ENCODE measurements at regions not wholly inside any gene's neighbourhood (a gene's known extent, or its start where the extent isn't known, plus 50 kb on each side); places are given as distances from the start of the nearest gene placed in this dataset.
"Not testable (repeated sequence)": the region's sequence is repeated elsewhere in the genome, so short reads cannot be mapped to it uniquely, and the experiment has no call there.

DNA sequence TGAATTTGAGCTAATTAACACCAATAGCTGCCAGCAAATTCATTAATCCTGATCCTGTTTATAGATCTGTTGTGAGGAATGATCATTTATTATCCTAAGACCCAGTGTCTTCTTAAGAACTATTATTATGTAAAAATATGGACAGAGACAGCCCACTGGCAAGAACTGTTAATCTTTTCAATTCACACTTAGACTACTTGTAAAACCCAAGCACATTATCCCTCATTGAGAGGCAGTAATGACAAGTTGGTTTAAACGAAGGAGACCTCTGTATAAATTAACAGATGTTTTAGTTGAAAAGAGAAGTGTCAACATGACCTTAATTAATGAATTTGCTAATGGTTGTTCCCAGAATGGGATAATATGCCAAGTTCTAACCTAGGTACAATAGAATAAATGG, 270.3 kb upstream of the IZUMO3 start:
- no peaks in the 10 kb centered on the region for H3K36me3 Mint-ChIP-seq (ENCODE audit: low read depth)
- no peak for DNase-seq
- no peak overlapping the region for H3K4me3 Mint-ChIP-seq
- H3K27me3 Mint-ChIP-seq (ENCODE audit: low read depth, poor library complexity) = no peaks in the 10 kb centered on the region
- H3K9me3 Mint-ChIP-seq = no peaks in the 10 kb centered on the region
- peaks cover 5% of the 10 kb centered on the region for H3K4me1 Mint-ChIP-seq
- TF ChIP-seq, protein P1, sequence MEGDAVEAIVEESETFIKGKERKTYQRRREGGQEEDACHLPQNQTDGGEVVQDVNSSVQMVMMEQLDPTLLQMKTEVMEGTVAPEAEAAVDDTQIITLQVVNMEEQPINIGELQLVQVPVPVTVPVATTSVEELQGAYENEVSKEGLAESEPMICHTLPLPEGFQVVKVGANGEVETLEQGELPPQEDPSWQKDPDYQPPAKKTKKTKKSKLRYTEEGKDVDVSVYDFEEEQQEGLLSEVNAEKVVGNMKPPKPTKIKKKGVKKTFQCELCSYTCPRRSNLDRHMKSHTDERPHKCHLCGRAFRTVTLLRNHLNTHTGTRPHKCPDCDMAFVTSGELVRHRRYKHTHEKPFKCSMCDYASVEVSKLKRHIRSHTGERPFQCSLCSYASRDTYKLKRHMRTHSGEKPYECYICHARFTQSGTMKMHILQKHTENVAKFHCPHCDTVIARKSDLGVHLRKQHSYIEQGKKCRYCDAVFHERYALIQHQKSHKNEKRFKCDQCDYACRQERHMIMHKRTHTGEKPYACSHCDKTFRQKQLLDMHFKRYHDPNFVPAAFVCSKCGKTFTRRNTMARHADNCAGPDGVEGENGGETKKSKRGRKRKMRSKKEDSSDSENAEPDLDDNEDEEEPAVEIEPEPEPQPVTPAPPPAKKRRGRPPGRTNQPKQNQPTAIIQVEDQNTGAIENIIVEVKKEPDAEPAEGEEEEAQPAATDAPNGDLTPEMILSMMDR (IDR thresholded peaks at IDR 0.05) = no peak
- no peak overlapping the region for H3K27ac Mint-ChIP-seq

DNA sequence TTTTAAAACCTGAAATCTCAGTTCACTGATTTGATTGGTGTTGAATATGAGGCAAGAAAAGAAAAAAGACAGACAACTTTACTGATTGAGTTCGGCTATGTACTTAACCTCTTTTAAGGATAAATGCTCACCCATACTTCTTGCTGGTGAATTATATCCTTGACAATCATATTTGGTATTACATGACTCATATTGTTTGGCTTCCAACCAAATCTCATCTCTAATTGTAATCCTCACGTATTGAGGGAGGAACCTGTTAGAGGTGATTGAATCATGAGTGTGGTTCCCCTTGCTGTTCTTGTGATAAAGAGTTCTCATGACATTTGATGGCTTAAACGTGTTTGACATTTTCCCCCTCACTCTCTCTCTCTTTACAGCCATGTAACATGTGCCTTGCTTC, 255.6 kb upstream of the IZUMO3 start:
- no peak overlapping the region for H3K27ac Mint-ChIP-seq
- no peaks in the 10 kb centered on the region for H3K9me3 Mint-ChIP-seq
- no peaks in the 10 kb centered on the region for H3K27me3 Mint-ChIP-seq (ENCODE audit: low read depth, poor library complexity)
- H3K36me3 Mint-ChIP-seq (ENCODE audit: low read depth) = no peaks in the 10 kb centered on the region
- TF ChIP-seq, protein P1 (IDR thresholded peaks at IDR 0.05) = no peak
- no peaks in the 10 kb centered on the region for H3K4me1 Mint-ChIP-seq
- no peak overlapping the region for H3K4me3 Mint-ChIP-seq
- no peak for DNase-seq

DNA sequence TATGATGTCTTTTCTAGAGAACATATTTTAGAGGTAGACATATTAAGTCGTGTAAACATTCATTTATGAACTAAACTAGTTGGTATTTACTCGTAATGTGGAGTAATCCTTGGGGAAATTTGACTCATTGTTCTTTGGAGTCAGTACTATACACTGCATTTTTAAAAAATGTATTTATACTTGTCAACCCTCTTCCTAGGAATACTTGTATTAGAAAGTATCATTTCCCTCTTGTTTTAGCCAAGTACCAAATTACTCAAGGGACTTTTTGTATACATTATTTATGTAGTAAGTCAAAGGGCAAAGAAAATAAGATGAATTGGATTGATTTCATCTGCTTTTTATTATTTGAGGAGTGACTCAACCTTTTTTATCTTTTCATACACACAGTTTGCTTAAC, 248.1 kb upstream of the IZUMO3 start:
- no peak for DNase-seq
- Mint-ChIP-seq H3K4me3 (no peak overlapping the region), H3K27ac (no peak overlapping the region), H3K36me3 (ENCODE audit: low read depth) (no peaks in the 10 kb centered on the region), H3K27me3 (ENCODE audit: low read depth, poor library complexity) (peaks cover 3% of the 10 kb centered on the region), H3K9me3 (peaks cover 8% of the 10 kb centered on the region), H3K4me1 (no peaks in the 10 kb centered on the region)
- TF ChIP-seq, protein P1 (IDR thresholded peaks at IDR 0.05) = no peak

DNA sequence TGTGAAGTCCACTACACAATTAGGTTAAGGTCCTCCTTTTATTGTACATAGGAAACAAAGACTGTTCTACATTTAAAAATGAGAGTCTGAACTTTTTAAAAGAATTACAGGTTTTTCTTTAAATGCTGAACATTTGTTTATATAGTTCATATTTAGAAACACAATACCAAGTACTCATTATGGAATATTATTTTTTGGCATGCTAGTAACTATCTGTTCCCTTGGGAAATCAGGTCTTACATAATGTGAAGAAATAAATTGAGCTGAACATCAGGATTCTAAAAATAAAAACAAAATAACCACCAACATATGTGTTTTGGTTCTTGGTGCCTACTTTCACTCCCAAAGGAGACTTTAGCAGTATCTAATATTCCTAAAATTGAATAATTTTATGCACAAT, 230.5 kb upstream of the IZUMO3 start:
- DNase-seq = no peak
- TF ChIP-seq, protein P1 (IDR thresholded peaks at IDR 0.05) = no peak
- no peak overlapping the region for H3K4me3 Mint-ChIP-seq
- H3K27me3 Mint-ChIP-seq (ENCODE audit: low read depth, poor library complexity) = no peaks in the 10 kb centered on the region
- peaks cover 8% of the 10 kb centered on the region for H3K36me3 Mint-ChIP-seq (ENCODE audit: low read depth)
- H3K4me1 Mint-ChIP-seq = no peaks in the 10 kb centered on the region
- no peak overlapping the region for H3K27ac Mint-ChIP-seq
- H3K9me3 Mint-ChIP-seq = peaks cover 29% of the 10 kb centered on the region

DNA sequence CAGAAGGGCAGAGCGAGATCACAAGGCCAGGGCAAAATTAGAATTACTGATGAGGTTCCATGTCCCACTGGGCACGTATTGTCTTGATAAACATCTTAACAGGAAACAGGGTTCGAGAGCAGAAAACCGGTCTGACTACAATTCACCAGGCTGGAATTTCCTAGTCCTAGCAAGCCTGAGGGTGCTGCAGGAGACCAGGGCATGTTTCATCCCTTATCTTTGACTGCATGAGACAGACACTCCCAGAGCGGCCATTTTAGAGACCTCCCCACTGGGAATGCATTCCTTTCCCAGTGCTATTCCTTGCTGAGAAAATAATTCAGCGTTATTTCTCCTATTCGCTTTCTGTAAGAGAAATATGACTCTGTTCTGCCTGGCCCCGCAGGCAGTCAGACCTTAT, 228.5 kb upstream of the IZUMO3 start:
- H3K4me3 Mint-ChIP-seq; H3K36me3 Mint-ChIP-seq (ENCODE audit: low read depth); H3K27me3 Mint-ChIP-seq (ENCODE audit: low read depth, poor library complexity); H3K4me1 Mint-ChIP-seq; H3K27ac Mint-ChIP-seq: not testable (repeated sequence)
- H3K9me3 Mint-ChIP-seq = peaks cover 29% of the 10 kb centered on the region
- peak; percentile 30 for DNase-seq

DNA sequence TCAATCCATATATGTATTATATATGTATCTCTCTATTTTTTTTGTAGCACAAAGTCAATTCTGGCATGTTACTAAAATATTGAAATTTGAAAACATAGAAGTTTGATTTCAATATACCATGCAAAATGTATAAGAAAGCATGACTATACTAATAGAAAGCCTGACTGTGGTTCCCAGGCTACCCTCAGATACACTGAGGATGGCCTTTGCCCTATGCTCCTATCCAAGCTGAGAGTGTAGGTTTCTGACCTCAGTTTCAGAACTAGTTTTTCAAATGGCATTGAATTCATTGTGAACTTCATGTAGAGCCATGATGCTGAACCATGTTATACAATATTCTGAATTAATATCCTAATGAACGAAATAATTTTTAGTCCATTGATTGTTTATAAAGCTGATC, 220.4 kb upstream of the IZUMO3 start:
- Mint-ChIP-seq H3K9me3 (peaks cover 12% of the 10 kb centered on the region), H3K27me3 (ENCODE audit: low read depth, poor library complexity) (peaks cover 5% of the 10 kb centered on the region)

More for the DNA sequence above, 220.4 kb upstream of the IZUMO3 start:
- TF ChIP-seq, protein P1 (IDR thresholded peaks at IDR 0.05) = no peak
- no peak for DNase-seq
- Mint-ChIP-seq H3K4me1 (no peaks in the 10 kb centered on the region), H3K4me3 (no peak overlapping the region), H3K27ac (no peak overlapping the region), H3K36me3 (ENCODE audit: low read depth) (no peaks in the 10 kb centered on the region)

All from nephron progenitor cell (in vitro differentiated cells).